NOMO-1 treated with DMSO at 0.1 percent for 48 hours (cell line): ENCODE measurements at regions not wholly inside any gene's neighbourhood (a gene's known extent, or its start where the extent isn't known, plus 50 kb on each side); places are given as distances from the start of the nearest gene placed in this dataset.

Experiments used
- DNase-seq: peaks from one replicate; lab custom pipeline; 2025; ENCODE audit not compliant: unreplicated experiment; lab: John Stamatoyannopoulos, UW

- no peak for DNase-seq
Measured at GRCh38 chr2:45182667-45183295, 173.5 kb upstream of the SIX2 start.

GRCh38 chr2:45180779-45181178 lies 171.5 kb upstream of the SIX2 start:
- no peak for DNase-seq

- DNase-seq: no peak
Measured at GRCh38 chr2:45180033-45180746, 170.9 kb upstream of the SIX2 start.

GRCh38 chr2:45178854-45179253 lies 169.6 kb upstream of the SIX2 start:
- no peak for DNase-seq

GRCh38 chr2:45178359-45178758 lies 169.1 kb upstream of the SIX2 start:
- DNase-seq: no peak

GRCh38 chr2:45177870-45178269 lies 168.6 kb upstream of the SIX2 start:
- DNase-seq: peak; percentile 31

- DNase-seq: no peak
Measured at GRCh38 chr2:45176390-45176789, 167.1 kb upstream of the SIX2 start.

- no peak for DNase-seq
Measured at GRCh38 chr2:45173513-45173912, 164.3 kb upstream of the SIX2 start.

- DNase-seq: no peak
Measured at GRCh38 chr2:45172760-45173392, 163.6 kb upstream of the SIX2 start.

GRCh38 chr2:45172142-45172541 lies 162.9 kb upstream of the SIX2 start:
- DNase-seq: no peak

- no peak for DNase-seq
Measured at GRCh38 chr2:45171136-45171501, 161.9 kb upstream of the SIX2 start.

- DNase-seq: no peak
Measured at GRCh38 chr2:45170191-45171135, 161.2 kb upstream of the SIX2 start.

- peak; percentile 43 for DNase-seq
Measured at GRCh38 chr2:45169339-45170190, 160.3 kb upstream of the SIX2 start.

GRCh38 chr2:45168711-45169338 lies 159.6 kb upstream of the SIX2 start:
- peak; percentile 26 for DNase-seq

- no peak for DNase-seq
Measured at GRCh38 chr2:45167920-45168629, 158.8 kb upstream of the SIX2 start.

GRCh38 chr2:45166229-45166890 lies 157.1 kb upstream of the SIX2 start:
- DNase-seq: no peak

GRCh38 chr2:45162711-45163110 lies 153.5 kb upstream of the SIX2 start:
- DNase-seq: no peak

GRCh38 chr2:45156605-45157004 lies 147.4 kb upstream of the SIX2 start:
- no peak for DNase-seq
